SK-N-SH treated with all-trans-retinoic acid at 6 μM for 48 hours (cell line): ENCODE measurements at regions not wholly inside any gene's neighbourhood (a gene's known extent, or its start where the extent isn't known, plus 50 kb on each side); places are given as distances from the start of the nearest gene placed in this dataset.
"Not testable (repeated sequence)": the region's sequence is repeated elsewhere in the genome, so short reads cannot be mapped to it uniquely, and the experiment has no call there.

Experiments used
- CREB5 ChIP-seq: fragments of 250-450 bp; sonication (Bioruptor Pico); IDR thresholded peaks from 2 replicates; pipeline ENCODE4 v1.5.1; 2020; ENCODE audit warnings: low read depth, mild to moderate bottlenecking, moderate library complexity
- PATZ1 ChIP-seq: fragments of 250-450 bp; sonication (Bioruptor Pico); IDR thresholded peaks from 2 replicates; pipeline ENCODE4 v1.8.0; 2020; ENCODE audit warnings: mild to moderate bottlenecking, moderate library complexity, borderline replicate concordance
- RARB ChIP-seq: fragments of 250-450 bp; sonication (Bioruptor Pico); IDR thresholded peaks from 2 replicates; pipeline ENCODE4 v1.8.0; 2021; ENCODE audit warnings: mild to moderate bottlenecking, moderate library complexity

- not testable (repeated sequence) for TF ChIP-seq PATZ1; CREB5 (CRISPR knock-in tag); RARB (CRISPR knock-in tag)
Observed at GRCh38 chr9:40929488-40929845, 199.0 kb downstream of the FOXD4L6 start.
